ENCODE measurements at regions not wholly inside any gene's neighbourhood (a gene's known extent, or its start where the extent isn't known, plus 50 kb on each side); places are given as distances from the start of the nearest gene placed in this dataset.

- Histone ChIP-seq H3K9ac (ENCODE audit: extremely low read depth, insufficient read length, low read length) (no peak overlapping the region), H3K27ac (ENCODE audit: insufficient read length, low read depth, low read length) (no peak overlapping the region), H4K20me1 (ENCODE audit: control insufficient read depth, insufficient read depth, insufficient read length) (no peaks in the 10 kb centered on the region), H3K23me2 (ENCODE audit: insufficient read length, low read depth, low read length, poor library complexity, severe bottlenecking) (no peaks in the 10 kb centered on the region), H3K9me3 (ENCODE audit: control insufficient read depth, low read depth, low read length) (no peaks in the 10 kb centered on the region), H2BK120ac (ENCODE audit: low read depth, low read length, poor library complexity, severe bottlenecking) (no peak overlapping the region), H2BK12ac (ENCODE audit: insufficient read length, low read depth, low read length) (no peak overlapping the region), H2BK5ac (ENCODE audit: insufficient read length, low read length) (no peak overlapping the region), H4K8ac (replicated peaks; ENCODE audit: insufficient read length, low read depth, low read length) (no peak overlapping the region), H2AFZ (ENCODE audit: low read length) (no peak overlapping the region), H4K91ac (ENCODE audit: insufficient read length, low read depth, low read length) (no peak overlapping the region), H3K23ac (ENCODE audit: insufficient read length, low read depth, low read length) (no peak overlapping the region), H3K4ac (ENCODE audit: low read depth, low read length) (no peak overlapping the region), H3K18ac (ENCODE audit: insufficient read length, low read depth, low read length) (no peak overlapping the region), H3K14ac (ENCODE audit: insufficient read depth, low read length) (no peak overlapping the region), H3K4me2 (ENCODE audit: insufficient read depth, insufficient read length, low read length) (no peak overlapping the region), H3K56ac (ENCODE audit: insufficient read length, low read depth, low read length) (no peak overlapping the region), H3K4me1 (ENCODE audit: insufficient read depth, low read length) (no peaks in the 10 kb centered on the region), H2BK20ac (ENCODE audit: low read depth, low read length, poor library complexity, severe bottlenecking) (no peak overlapping the region), H3K27me3 (ENCODE audit: insufficient read depth, low read length) (no peaks in the 10 kb centered on the region; the same call in 1 of the 2 replicates), H2BK15ac (ENCODE audit: low read depth, low read length) (no peak overlapping the region), H3K79me2 (ENCODE audit: insufficient read depth, low read length) (no peaks in the 10 kb centered on the region), H4K5ac (ENCODE audit: insufficient read length, low read depth, low read length) (no peak overlapping the region), H3K79me1 (ENCODE audit: insufficient read depth, low read depth, low read length, poor library complexity, severe bottlenecking) (no peaks in the 10 kb centered on the region), H2AK5ac (ENCODE audit: insufficient read length, low read length) (no peak overlapping the region), H3T11ph (ENCODE audit: low read length) (no peak overlapping the region)
- H3K4me3 Mint-ChIP-seq = no peak overlapping the region
- H3K4me1 Mint-ChIP-seq = peaks cover 5 to 6% of the 10 kb centered on the region in 2 experiments
- no peaks in the 10 kb centered on the region for H3K36me3 Mint-ChIP-seq (ENCODE audit: insufficient read depth in 1 of 3, low read depth in 3 of 3)
- peaks cover 0 to 5% of the 10 kb centered on the region in 2 experiments; a peak in 3 of 5 replicates for H3K9me3 Mint-ChIP-seq
- TF ChIP-seq CTCF (conservative IDR thresholded peaks at IDR 0.05) = no peak
- DNase-seq = no peak
- H3K27ac Mint-ChIP-seq = peak overlapping the region in 1 of 3 experiments; percentile 54; a peak in 1 of 7 replicates
- H3K27me3 Mint-ChIP-seq (ENCODE audit: low read depth) = no peaks in the 10 kb centered on the region
- WGBS (ENCODE audit: extremely low coverage, insufficient read length, low lambda C conversion rate) = no CpG with 5 or more reads among the region's 6 CpGs
Measured at GRCh38 chr2:208984376-208985090, 439.3 kb upstream of the MAP2 start.

Data from H9 (cell line).